Hypothalamus (tissue), 51 donors: ENCODE measurements at regions not wholly inside any gene's neighbourhood (a gene's known extent, or its start where the extent isn't known, plus 50 kb on each side); places are given as distances from the start of the nearest gene placed in this dataset.
"Not testable (repeated sequence)": the region's sequence is repeated elsewhere in the genome, so short reads cannot be mapped to it uniquely, and the experiment has no call there.

Source experiments
- DNase-seq, 51 donors: peaks; one replicate each; lab custom pipeline; 2025; lab: John Stamatoyannopoulos, UW

DNA sequence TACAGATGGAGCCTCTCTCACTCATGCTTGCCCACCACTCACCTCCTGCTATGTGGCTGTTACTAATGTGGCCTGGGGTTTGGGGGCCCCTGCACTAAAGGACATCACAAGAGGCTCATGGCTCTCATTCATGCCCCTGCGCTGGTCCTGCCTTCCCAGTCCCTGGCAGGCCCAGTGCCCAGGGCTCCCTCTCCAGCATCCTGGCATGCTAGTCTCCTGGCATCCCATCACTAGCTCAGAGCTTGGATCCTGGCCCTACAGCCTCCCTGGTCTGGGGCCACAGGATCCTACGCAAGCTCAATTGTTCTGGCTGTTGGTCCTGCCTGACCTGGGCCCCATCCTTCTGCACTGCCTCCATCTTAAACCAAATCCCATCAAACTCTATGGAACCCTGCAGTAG is 685.4 kb downstream of the PTPRU start:
- peak in 8 of 51 donors; percentile 3 to 20 (median 11) for DNase-seq

DNA sequence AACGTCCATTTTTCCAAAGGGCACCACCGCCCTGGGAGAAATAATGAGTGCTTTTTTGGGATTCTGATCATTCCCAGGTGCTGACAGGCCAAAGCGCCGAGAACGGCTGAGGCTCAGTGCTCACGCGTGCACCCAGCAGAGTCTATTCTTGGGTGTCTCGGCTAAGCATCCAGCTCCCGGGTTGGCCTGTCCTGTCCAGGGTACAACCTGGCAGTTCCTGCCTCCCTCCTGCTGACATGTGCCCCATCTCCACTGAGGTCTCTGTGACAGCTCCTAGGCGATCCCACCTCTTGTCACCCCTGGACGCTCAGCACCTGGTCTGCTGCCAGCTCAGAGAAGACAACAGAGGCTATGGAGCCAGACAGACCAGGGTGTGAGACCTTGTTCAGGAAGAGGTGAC is 684.5 kb downstream of the PTPRU start:
- no peak for DNase-seq

DNA sequence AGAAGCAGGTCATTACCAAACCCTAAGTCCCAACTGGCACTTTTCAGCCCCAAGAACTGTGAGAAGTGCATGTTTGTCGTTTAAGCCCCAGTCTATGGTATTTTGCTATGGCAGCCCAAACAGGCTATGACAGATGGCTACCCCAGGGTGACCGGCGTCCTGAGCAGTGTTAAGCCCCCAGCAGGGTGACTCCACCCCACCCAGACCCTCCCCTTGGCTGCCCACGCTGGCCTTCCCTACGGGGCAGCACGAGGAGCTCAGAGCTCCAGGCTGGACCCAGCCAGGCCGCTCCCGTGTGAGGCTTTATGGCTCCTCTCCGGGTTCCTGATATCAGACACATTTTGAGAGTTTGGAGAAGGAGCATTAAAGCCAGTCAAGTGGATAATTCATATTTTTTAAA is 684.0 kb downstream of the PTPRU start:
- DNase-seq = no peak

DNA sequence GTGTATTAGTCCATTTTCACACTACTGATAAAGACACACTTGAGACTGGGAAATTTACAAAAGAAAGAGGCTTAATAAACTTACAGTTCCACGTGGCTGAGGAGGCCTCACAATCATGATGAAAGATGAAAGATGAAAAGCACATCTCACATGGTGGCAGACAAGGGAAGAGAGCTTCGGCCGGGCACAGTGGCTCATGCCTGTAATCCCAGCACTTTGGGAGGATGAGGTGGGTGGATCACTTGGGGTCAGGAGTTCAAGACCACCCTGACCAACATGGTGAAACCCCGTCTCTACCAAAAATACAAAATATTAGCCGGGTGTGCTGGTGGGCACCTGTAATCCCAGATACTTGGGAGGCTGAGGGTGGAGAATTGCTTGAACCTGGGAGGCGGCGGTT is 682.7 kb downstream of the PTPRU start:
- not testable (repeated sequence) for DNase-seq

DNA sequence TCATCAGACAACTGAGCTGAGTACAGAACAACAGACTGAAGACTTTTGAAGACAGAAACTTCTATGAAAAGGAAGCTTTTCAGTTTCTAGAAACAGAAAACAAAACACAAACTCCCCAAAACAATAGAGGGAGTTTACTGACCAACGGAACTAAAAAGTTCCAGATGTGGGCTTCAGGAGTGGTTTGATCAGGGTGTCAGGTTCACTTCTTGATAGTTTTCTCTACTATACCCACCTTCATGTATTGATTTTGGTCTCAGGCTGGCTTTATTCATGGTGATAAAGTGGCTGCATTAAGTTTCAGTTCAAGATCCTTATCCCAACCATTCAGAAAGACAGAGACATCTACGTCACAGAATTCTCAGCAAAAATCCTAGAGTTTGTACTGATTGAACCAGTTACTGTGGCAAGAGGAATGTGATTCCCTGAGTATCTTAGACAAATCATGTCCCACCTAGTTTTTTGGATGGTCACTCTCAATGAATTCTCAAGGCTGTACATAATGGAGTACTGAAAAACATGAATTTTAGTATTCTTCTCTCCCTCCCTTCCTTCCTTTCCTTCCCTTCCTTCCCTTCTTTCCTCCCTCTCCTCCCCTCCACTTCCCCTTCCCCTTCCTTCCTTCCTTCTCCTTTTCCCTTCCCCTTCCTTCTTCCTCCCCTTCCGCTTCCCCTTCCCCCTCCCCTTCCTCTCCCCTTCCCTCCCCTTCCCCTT is 680.5 kb downstream of the PTPRU start:
- DNase-seq = no peak

DNA sequence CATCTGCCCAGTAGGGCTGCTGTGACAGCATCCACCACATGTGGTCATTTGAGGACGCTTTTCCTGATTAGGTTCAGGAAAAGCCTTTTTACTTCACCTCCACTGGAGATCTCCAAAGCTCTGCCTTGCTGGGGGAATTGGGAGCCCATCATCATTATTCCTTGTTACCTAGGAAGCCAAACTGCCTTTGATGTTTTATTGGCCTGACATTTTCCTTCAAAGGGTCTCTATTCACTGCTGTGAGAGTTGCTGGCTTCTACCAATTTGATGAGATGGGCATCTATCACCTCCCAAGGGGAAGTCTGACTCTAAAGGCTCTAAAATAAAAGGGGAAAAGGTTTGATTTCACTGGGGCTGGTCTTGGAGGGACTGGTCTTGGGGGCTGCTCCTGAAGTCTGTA is 678.6 kb downstream of the PTPRU start:
- no peak for DNase-seq

DNA sequence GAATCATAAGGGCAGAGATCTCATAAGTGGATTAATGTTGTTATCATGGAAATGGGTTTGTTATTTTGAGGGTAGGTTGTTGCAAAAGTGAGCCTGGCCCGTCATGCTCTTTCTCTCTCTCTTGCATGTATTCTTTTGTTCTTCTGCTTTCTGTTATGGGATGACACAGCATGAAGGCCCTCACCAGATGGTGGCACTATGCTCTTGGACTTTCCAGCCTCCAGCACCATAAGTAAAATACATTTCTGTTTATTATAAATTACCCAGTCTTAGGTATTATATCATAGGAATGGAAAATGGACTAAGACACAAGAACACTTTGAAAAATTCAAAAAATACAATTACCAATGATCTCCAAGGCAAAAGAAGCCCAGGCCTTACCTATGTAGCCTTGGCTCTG is 676.1 kb downstream of the PTPRU start:
- DNase-seq = no peak

DNA sequence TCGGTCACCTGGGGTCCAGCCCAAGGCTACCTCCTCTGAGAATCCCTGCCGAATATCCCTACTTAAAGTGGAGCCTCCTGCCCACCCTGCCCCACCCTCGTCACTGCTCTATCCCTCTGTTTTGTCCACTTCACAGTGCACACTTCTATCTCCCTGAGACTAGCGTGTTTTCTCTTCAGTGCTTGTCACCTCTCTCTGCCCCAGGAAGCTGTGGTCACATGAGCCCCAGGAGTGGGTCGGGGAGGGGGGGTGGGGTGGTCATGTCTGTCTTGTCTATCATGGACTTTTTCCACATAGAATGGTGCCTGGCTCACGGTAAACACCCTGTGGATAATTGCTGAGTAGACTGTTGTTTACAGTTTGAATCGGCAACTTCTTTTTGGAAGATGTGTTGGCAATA is 673.6 kb downstream of the PTPRU start:
- no peak for DNase-seq

DNA sequence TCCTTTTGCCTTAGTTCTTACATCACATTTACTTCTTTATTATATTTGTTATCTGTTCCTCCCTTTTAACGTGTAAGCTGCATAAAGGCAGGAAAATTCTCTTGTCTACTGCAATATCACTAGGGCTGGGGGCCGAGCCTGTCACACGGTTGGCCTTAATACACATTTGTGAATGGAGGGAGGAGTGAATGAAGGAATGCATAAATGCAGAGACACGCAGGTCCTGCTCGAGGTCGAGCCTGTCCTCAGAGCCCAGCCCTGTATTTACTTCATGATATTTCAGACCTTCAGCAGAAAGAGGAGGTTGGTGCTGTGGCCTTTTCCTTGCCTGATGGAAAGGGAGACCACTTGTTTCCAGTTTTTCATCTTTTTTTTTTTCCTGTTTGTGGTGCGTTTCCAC is 671.3 kb downstream of the PTPRU start:
- DNase-seq = no peak

DNA sequence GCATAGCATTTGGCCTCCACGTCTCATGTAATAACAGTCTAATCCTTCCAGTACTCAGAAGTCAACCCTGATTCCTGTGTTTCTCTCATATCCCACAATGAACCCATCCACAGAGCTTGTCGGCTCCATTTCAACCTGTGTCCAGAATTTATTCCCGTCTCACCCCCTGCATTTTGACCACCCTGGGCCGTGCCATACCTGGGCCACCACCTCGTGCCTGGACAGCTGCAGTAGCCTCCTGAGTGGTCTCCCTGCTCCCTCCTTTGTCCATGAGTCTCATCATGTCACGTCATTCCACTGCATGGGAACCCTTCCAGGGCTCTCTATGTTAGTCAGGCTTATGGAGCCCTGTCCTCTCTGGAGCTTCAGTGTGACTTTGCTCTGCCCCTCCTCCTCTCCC is 670.6 kb downstream of the PTPRU start:
- DNase-seq = no peak

DNA sequence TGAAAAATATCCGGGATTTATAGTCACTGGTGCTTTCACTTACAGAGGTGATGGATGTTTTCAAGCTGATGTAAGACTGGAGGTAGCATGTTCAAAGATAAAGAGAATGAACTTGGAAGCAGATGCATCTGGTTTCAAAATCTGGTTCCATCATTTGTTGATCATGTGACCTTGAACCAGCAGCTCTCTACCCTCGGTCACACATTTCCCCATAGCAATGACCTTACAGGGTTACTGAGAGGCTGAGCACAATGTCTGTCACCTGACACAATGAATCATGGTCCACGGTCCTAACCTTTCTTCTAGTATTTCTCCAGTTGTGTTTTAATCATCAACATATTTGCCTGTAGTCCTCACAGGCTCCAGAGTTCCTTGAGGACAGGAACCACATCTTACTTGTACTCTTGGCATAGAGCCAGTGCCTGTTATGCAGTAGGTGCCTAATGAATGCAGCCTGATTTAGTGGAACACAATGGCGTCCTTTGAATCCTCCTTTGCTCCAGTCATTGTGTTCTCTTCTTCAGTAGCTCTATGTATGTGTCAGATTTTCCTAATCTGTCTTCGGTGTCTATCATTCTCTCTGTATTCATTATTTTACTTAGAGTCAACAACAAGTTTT is 667.3 kb downstream of the PTPRU start:
- no peak for DNase-seq

DNA sequence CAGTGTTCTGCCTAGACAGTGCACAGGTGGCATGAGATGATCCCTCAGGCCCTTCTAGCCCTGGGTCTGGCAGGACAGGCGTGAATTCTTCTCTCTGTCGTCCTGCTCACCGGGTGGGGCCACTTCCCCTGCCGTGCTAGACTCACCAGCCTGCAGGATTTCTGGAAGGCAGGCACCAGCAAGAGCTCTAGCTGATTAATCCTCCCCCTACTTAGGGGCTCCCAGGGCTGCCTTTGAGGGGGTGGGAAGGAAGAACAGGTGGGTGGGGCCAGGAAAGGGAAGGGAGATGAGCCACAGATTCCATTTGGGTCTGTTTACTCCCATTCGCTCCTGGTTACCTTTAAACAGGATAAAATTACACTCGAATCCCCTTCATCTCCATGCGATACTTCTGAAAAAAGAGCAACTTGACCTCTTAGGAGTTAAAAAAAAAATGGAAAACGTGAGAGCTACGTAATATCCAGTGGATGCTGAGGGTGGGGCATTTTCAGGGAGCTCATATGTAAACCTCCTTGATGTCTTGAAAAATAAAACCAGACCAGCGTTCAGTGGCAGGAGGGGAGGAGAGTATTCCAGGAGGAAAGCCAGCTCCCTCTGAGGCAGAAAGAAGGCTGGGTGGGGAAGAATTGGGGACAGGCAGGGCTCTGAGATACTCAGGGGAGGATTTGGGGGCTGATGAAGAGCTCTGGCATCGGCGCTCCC is 665.5 kb downstream of the PTPRU start:
- no peak for DNase-seq

DNA sequence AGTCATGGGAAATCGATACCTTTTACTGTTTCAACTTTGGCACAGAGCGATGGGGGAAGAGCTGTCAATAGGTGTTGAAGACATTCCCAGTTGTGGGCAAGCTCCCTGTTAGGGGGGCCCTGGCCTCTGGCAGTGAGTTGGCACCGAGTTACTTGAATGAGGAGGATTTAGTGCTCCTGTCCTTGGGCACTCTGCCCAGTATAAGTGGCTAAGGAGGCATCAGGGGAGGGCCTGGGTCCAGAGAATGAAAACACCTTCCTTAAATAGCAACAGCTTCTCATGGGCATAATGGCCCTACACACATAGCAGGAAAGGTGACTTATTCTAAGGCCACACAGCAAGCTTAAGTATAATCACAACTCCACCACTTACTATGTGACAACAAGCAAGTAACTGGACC is 664.4 kb downstream of the PTPRU start:
- no peak for DNase-seq

DNA sequence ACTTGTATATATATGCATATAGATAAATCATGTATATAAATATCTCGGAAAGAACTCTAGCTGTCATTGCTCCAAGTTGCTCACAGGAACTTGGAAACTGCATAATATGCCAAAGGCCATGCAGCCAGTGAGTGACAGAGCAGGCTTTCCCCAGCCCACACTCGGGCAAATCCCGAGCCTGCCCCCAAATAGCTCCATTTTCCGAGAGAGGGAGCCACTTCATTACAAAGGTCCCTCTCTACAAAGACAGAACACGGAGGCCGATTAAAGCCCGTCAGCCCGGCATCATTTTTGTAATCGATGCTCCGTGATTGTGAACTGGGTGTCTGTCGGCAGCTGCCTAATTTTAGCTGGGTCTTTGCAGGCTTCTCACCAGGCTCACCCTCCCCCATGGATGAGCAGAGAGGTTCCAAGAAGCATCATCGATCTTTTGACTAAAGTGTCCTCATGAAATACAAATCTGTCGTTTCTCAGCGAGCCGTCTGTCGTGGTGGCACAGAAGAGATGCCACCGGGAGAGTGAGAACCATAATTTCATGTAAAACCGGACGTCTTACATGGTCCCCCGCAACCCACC is 663.9 kb downstream of the PTPRU start:
- DNase-seq = peak in 1 of 51 donors; percentile 2

DNA sequence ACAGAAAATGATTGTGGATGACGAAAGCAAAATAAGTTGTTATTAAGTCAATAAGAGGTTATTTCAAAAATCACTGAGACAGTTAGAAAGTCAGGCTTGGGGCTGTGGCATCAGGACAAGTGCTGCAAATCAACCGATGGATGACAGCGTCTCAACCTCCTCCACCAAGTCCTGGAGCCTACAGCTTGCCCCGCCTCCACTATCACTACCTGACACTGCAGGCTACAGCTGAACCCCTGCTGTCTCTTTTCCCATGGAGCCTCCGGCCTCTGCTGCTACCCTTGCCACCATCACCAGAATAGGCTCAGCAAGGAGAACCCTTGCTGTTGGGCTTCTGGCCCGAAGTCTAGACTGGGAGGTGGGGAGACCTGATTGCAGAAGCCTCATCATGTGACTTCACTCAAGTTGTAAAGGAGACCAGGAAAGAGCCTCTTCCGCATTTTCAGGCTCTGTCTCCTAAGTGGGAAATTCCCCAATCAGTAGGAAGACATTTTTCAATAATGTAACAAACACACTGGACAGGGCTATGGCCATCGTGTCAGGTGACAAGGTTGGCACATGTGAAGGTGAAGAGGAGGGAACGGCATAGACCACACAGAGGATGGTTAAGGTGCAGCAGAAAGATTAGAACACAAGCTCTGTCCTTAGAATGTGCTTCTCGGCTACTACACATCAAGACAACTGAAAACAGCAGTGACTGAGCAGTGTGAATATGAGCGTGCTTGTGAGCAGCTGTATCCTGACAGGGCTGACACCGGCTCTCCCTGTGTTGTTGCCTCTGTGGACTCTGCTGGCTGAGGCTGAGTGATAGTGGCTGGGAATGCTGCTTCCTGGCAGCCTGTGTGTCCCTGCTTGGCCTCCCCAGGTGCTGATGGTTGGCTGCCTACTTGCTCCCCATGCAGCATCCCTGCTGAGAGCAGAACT is 660.7 kb downstream of the PTPRU start:
- DNase-seq = no peak

DNA sequence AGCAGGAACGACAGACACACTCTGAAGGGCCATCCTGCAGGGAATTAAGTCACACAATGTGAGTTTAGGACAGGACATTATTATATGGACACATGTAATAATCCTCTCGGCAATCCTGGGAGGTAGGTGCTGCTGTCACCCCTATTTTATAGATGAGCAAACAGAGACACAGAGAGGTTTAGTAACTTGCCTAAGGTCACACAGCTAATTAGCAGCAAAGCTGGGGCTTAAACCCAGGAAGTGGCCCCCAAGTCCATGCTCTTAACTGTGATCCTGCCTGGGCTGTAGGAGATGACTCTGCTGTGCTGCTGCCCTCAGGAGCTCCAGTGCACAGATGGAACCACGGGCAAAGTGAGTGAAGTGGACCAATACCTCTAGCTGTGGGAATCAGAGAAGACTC is 660.0 kb downstream of the PTPRU start:
- DNase-seq = no peak

DNA sequence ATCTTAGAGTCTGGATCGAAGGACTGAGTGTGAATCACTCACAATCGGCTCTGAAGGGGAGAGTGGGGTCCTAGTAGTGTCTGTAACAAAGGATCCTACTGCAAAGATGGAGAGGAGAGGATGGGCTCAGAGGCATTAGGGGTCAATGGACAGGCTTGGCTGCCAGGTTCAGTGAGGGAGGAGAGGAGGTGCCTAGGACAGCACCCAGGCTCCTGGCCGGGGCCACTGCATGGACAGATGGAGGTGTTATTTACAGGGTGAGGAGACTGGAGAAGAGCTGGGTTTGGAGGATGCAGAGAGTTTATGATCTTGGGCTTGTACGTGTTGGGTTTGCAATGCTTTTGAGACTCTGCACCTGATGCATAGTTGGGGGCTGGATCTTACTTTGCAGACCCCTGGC is 658.9 kb downstream of the PTPRU start:
- no peak for DNase-seq

DNA sequence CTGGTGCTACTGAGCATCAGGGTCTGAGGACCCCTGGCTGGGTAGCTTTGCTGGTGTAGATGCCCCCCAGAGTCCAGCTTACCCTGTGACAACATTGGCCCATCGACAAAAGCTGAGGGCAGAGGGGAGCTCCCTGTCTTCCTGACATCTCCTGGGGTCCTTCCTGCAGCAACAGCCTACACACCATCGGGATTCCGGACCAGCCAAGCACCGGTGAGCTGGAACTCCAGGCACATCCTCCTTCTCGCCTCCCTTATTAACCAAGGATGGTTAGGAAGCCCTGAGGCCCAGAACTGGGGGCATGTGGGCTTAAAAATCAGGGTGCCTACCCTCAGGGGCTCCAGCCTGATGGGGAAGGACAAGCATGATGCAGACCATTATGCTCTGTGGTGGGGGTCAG is 658.0 kb downstream of the PTPRU start:
- DNase-seq = no peak

DNA sequence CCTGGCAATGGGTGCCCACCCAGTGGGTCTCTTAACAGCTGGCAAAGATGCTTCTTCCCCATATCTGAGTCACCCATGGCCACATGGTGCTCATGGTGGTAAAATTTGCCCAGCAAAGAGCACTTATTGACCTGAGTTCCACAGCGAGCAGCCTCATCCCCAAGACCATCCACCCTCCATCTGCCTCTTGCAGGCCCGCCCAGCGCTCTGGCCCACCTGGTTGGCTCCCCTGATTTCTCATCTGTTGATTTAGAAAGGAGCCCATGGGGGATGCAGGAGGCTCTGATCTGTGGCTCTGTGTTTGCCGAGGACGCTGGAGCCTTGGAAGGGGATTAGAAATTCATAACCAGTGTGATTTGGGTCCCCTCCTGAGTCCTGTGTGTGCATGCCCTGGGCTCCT is 657.5 kb downstream of the PTPRU start:
- DNase-seq = no peak

DNA sequence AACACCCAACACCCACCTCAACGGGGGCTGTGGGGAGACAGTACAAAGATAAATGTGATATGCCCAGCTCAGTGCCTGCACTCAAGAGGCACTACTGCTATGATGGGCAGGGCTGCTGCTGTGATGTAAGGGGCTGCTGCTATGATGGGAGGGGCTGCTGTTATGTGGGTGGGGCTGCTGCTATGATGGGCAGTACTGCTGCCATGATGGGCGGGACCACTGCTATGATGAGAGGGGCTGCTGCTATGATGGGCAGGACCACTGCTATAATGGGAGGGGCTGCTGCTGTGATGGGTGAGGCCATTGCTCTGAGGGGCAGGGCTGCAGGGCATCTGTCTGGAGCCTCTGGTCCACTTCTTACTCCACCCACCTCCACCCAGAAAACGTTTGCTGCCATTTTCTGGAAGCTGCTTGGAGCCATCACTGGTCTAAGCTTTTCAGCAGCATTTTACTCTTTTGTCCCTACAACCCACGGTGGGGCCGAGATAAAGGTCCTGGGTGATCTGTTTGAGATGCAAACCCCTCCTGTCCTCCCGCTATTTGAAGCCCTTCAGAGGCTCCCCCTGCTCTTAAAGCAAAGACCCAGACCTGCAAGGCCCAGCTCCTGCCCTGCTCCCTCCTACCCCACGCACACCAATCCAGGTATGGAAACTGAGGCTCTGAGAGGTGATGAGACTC is 656.9 kb downstream of the PTPRU start:
- DNase-seq = no peak
